ENCODE measurements at regions not wholly inside any gene's neighbourhood (a gene's known extent, or its start where the extent isn't known, plus 50 kb on each side); places are given as distances from the start of the nearest gene placed in this dataset.

GRCh38 chr1:4312024-4312423 is 342.4 kb upstream of the AJAP1 start:
- DNase-seq (ENCODE audit: low read depth in 3 of 3): no peak

- DNase-seq (ENCODE audit: low read depth in 3 of 3): no peak
These were observed 339.2 kb upstream of the AJAP1 start for GRCh38 chr1:4315202-4315601.

GRCh38 chr1:4317207-4317606 is 337.2 kb upstream of the AJAP1 start:
- DNase-seq (ENCODE audit: low read depth in 3 of 3): no peak

- DNase-seq (ENCODE audit: low read depth in 3 of 3): no peak
These were observed 335.7 kb upstream of the AJAP1 start for GRCh38 chr1:4318720-4319119.

GRCh38 chr1:4319496-4319895 is 334.9 kb upstream of the AJAP1 start:
- DNase-seq (ENCODE audit: low read depth in 3 of 3): no peak

- DNase-seq (ENCODE audit: low read depth in 3 of 3): no peak
These were observed 331.5 kb upstream of the AJAP1 start for GRCh38 chr1:4322881-4323280.

GRCh38 chr1:4323309-4323708 is 331.1 kb upstream of the AJAP1 start:
- DNase-seq (ENCODE audit: low read depth in 3 of 3): no peak

GRCh38 chr1:4324525-4324924 is 329.9 kb upstream of the AJAP1 start:
- DNase-seq (ENCODE audit: low read depth in 3 of 3): no peak

GRCh38 chr1:4327142-4327541 is 327.3 kb upstream of the AJAP1 start:
- DNase-seq (ENCODE audit: low read depth in 3 of 3): no peak

GRCh38 chr1:4328402-4329071 is 325.9 kb upstream of the AJAP1 start:
- DNase-seq (ENCODE audit: low read depth in 3 of 3): no peak

- no peak for DNase-seq (ENCODE audit: low read depth in 3 of 3)
These were observed 323.3 kb upstream of the AJAP1 start for GRCh38 chr1:4330805-4331766.

- no peak for DNase-seq (ENCODE audit: low read depth in 3 of 3)
These were observed 322.6 kb upstream of the AJAP1 start for GRCh38 chr1:4331767-4332163.

GRCh38 chr1:4336507-4336906 is 317.9 kb upstream of the AJAP1 start:
- no peak for DNase-seq (ENCODE audit: low read depth in 3 of 3)

- no peak for DNase-seq (ENCODE audit: low read depth in 3 of 3)
These were observed 313.0 kb upstream of the AJAP1 start for GRCh38 chr1:4341421-4341820.

- no peak for DNase-seq (ENCODE audit: low read depth in 3 of 3)
These were observed 310.2 kb upstream of the AJAP1 start for GRCh38 chr1:4344065-4344732.

GRCh38 chr1:4345094-4345493 is 309.3 kb upstream of the AJAP1 start:
- DNase-seq (ENCODE audit: low read depth in 3 of 3): no peak

- DNase-seq (ENCODE audit: low read depth in 3 of 3): no peak
These were observed 308.3 kb upstream of the AJAP1 start for GRCh38 chr1:4346131-4346530.

- DNase-seq (ENCODE audit: low read depth in 3 of 3): no peak
These were observed 303.0 kb upstream of the AJAP1 start for GRCh38 chr1:4351453-4351852.

- DNase-seq (ENCODE audit: low read depth in 3 of 3): no peak
These were observed 301.1 kb upstream of the AJAP1 start for GRCh38 chr1:4353090-4353856.

GRCh38 chr1:4355839-4356238 is 298.6 kb upstream of the AJAP1 start:
- DNase-seq (ENCODE audit: low read depth in 3 of 3): no peak

- no peak for DNase-seq (ENCODE audit: low read depth in 3 of 3)
These were observed 291.9 kb upstream of the AJAP1 start for GRCh38 chr1:4362314-4363044.

Measured in stimulated activated CD4-positive, alpha-beta T cell treated with anti-CD3 and anti-CD28 coated beads, TNF-alpha, amount 100 ng/mL, for 24 hours (primary cell).